Nephron (organoid): ENCODE measurements at regions not wholly inside any gene's neighbourhood (a gene's known extent, or its start where the extent isn't known, plus 50 kb on each side); places are given as distances from the start of the nearest gene placed in this dataset.

ENCODE experiments used
- H3K27ac Mint-ChIP-seq, 3 experiments: 2 replicates each; pipeline ENCODE4 v1.8.0; 2020; ENCODE audit warnings: mixed read lengths in 3 of 3, mild to moderate bottlenecking in 2 of 3, moderate library complexity in 1 of 3
- H3K27me3 Mint-ChIP-seq: 2 replicates; pipeline ENCODE4 v1.8.0; 2021; ENCODE audit warnings: low read depth, mild to moderate bottlenecking, moderate library complexity, mixed read lengths
- H3K36me3 Mint-ChIP-seq: 2 replicates; pipeline ENCODE4 v1.8.0; 2020; ENCODE audit warnings: low read depth, mixed read lengths
- H3K4me1 Mint-ChIP-seq: 2 replicates; pipeline ENCODE4 v1.8.0; 2020; ENCODE audit warnings: mixed read lengths
- H3K4me3 Mint-ChIP-seq, 3 experiments: 2 replicates each; pipeline ENCODE4 v1.8.0; 2020; ENCODE audit warnings: mild to moderate bottlenecking in 3 of 3, mixed read lengths in 3 of 3, moderate library complexity in 2 of 3
- H3K9me3 Mint-ChIP-seq: 2 replicates; pipeline ENCODE4 v1.8.0; 2020; ENCODE audit warnings: mixed read lengths
- CTCF ChIP-seq, 3 experiments: fragments of 200-600 bp; sonication (generic); IDR thresholded peaks; one replicate each; pipeline ENCODE4 v1.5.0; 2021; ENCODE audit warnings: antibody characterized with exemption in 3 of 3; ENCODE audit not compliant: unreplicated experiment in 3 of 3

- Mint-ChIP-seq H3K36me3 (no peaks in the 10 kb centered on the region), H3K27ac (peak overlapping the region; percentile 87 to 94 (median 91)), H3K9me3 (no peaks in the 10 kb centered on the region), H3K27me3 (no peaks in the 10 kb centered on the region), H3K4me1 (peaks cover 53% of the 10 kb centered on the region), H3K4me3 (no peak overlapping the region)
- TF ChIP-seq CTCF (IDR thresholded peaks at IDR 0.05; ENCODE audit: unreplicated experiment in 3 of 3) = no peak
Measured at GRCh38 chr4:158005021-158005420, 167.8 kb downstream of the GASK1B start.

- Mint-ChIP-seq H3K27ac (peak overlapping the region; percentile 87 to 94 (median 91)), H3K9me3 (no peaks in the 10 kb centered on the region), H3K27me3 (no peaks in the 10 kb centered on the region), H3K4me1 (peaks cover 49% of the 10 kb centered on the region), H3K36me3 (no peaks in the 10 kb centered on the region), H3K4me3 (no peak overlapping the region)
- no peak for TF ChIP-seq CTCF (IDR thresholded peaks at IDR 0.05; ENCODE audit: unreplicated experiment in 3 of 3)
Measured at GRCh38 chr4:158004101-158004500, 168.7 kb downstream of the GASK1B start.

GRCh38 chr4:158003212-158003611 lies 169.6 kb downstream of the GASK1B start:
- H3K27me3 Mint-ChIP-seq = no peaks in the 10 kb centered on the region
- peak overlapping the region in 1 of 3 experiments; percentile 65 for H3K27ac Mint-ChIP-seq
- no peak overlapping the region for H3K4me3 Mint-ChIP-seq
- no peak for TF ChIP-seq CTCF (IDR thresholded peaks at IDR 0.05; ENCODE audit: unreplicated experiment in 3 of 3)
- H3K9me3 Mint-ChIP-seq = no peaks in the 10 kb centered on the region
- H3K4me1 Mint-ChIP-seq = peaks cover 41% of the 10 kb centered on the region
- no peaks in the 10 kb centered on the region for H3K36me3 Mint-ChIP-seq

GRCh38 chr4:158002173-158002572 lies 170.7 kb downstream of the GASK1B start:
- Mint-ChIP-seq H3K27me3 (no peaks in the 10 kb centered on the region), H3K4me1 (peaks cover 35% of the 10 kb centered on the region)

GRCh38 chr4:158001756-158002155 lies 171.1 kb downstream of the GASK1B start:
- no peaks in the 10 kb centered on the region for H3K27me3 Mint-ChIP-seq
- H3K36me3 Mint-ChIP-seq = no peaks in the 10 kb centered on the region
- H3K9me3 Mint-ChIP-seq = no peaks in the 10 kb centered on the region
- no peak for TF ChIP-seq CTCF (IDR thresholded peaks at IDR 0.05; ENCODE audit: unreplicated experiment in 3 of 3)
- peaks cover 37% of the 10 kb centered on the region for H3K4me1 Mint-ChIP-seq
- no peak overlapping the region for H3K4me3 Mint-ChIP-seq
- peak overlapping the region; percentile 65 to 84 (median 77) for H3K27ac Mint-ChIP-seq

More at GRCh38 chr4:158002173-158002572, 170.7 kb downstream of the GASK1B start:
- TF ChIP-seq CTCF (IDR thresholded peaks at IDR 0.05; ENCODE audit: unreplicated experiment in 3 of 3) = no peak
- Mint-ChIP-seq H3K4me3 (no peak overlapping the region), H3K9me3 (no peaks in the 10 kb centered on the region), H3K36me3 (no peaks in the 10 kb centered on the region), H3K27ac (peak overlapping the region; percentile 65 to 84 (median 77))

- no peak for TF ChIP-seq CTCF (IDR thresholded peaks at IDR 0.05; ENCODE audit: unreplicated experiment in 3 of 3)
Measured at GRCh38 chr4:157999723-158000122, 173.1 kb downstream of the GASK1B start.

More at GRCh38 chr4:157999723-158000122, 173.1 kb downstream of the GASK1B start:
- Mint-ChIP-seq H3K27ac (peak overlapping the region in 1 of 3 experiments; percentile 7), H3K9me3 (no peaks in the 10 kb centered on the region), H3K27me3 (no peaks in the 10 kb centered on the region), H3K4me1 (peaks cover 36% of the 10 kb centered on the region), H3K4me3 (no peak overlapping the region), H3K36me3 (no peaks in the 10 kb centered on the region)
